Tibial nerve (tissue), 3 donors: ENCODE measurements at regions not wholly inside any gene's neighbourhood (a gene's known extent, or its start where the extent isn't known, plus 50 kb on each side); places are given as distances from the start of the nearest gene placed in this dataset.

Experiments used
- CTCF ChIP-seq, 5 experiments: fragments of 200-600 bp in 3 of 5; fragments of 450-650 bp in 2 of 5; sonication (generic) in 3 of 5; IDR thresholded peaks; one replicate each; pipeline ENCODE4 v1.5.1; 2016 to 2019; ENCODE audit warnings: antibody characterized with exemption in 5 of 5, mild to moderate bottlenecking in 3 of 5, moderate library complexity in 2 of 5
- POLR2A ChIP-seq, 2 donors: fragments of 450-650 bp; IDR thresholded peaks; one replicate each; pipeline ENCODE4 v1.6.1; 2017; ENCODE audit warnings: antibody characterized with exemption in 2 of 2, mild to moderate bottlenecking in 2 of 2, moderate library complexity in 2 of 2

DNA sequence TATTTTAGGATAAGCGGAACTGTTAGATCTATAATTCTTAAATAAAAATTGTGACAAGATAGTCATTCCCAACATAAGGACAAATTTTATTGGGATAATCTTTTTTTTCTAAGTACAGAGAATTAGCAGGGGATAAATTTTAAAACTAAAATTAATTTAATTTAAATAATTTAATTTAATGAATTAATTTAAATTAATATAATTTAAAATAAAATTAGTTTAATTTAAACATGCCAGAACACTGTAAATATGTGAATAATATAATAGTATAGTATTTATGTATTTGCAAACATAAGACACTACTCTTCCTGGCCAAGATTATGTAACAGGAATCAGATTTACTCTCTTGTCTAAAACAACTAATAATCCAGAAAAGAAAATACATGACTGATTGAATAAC lies 1055.9 kb downstream of the PDHA2 start:
- TF ChIP-seq CTCF (IDR thresholded peaks at IDR 0.05) (no peak), POLR2A (IDR thresholded peaks at IDR 0.05) (no peak)
